Hematopoietic multipotent progenitor cell (in vitro differentiated cells): ENCODE measurements at regions not wholly inside any gene's neighbourhood (a gene's known extent, or its start where the extent isn't known, plus 50 kb on each side); places are given as distances from the start of the nearest gene placed in this dataset.

Source experiments
- DNase-seq, 3 donors: peaks; one replicate each; pipeline ENCODE4 v3.0.0-alpha.2; 2011 to 2015; ENCODE audit warnings: low read depth in 2 of 3, low spot score in 2 of 3

DNA sequence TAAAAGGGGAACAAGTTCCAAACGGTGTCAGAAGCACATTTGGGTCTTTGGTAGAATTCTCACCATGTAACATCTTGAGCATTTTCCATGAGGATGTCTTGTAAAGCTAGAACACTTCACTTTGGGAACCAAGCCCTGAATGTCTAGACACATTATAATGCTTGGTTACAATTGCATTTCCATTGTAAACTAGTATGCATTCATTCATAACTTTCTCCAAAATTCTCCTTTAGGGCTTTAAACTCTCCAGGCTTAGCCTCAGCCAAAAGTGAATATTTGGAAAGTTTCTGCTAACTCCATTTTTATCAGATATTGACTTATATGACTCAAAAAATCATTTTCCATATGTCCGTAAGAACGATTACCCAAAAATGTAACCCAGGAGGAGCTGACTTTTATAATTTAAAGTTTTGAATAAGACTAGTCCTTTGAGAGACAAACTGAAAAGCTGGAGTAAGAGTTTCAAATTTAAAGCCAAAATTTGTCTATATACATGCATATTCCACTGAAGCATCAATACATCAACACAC is 1170.4 kb downstream of the EFNB2 start:
- no peak for DNase-seq

DNA sequence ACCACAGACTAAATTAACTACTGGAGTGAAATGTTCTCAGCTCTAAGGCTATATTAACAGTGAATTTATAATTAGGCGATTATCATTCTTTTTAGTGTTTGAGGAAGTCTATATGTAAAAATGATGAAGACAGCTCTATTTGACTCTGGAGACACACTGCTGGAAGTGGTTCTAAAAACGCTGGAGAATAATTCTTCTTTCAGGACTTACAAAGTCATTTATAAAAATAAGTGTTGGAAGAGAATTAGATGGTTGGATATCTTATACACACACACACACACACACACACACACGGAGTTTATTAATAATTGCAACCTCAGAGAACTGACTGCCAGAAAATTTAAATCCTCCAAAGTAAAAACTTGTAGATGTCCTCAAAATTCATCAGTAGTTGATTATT is 1171.3 kb downstream of the EFNB2 start:
- DNase-seq, result no peak

DNA sequence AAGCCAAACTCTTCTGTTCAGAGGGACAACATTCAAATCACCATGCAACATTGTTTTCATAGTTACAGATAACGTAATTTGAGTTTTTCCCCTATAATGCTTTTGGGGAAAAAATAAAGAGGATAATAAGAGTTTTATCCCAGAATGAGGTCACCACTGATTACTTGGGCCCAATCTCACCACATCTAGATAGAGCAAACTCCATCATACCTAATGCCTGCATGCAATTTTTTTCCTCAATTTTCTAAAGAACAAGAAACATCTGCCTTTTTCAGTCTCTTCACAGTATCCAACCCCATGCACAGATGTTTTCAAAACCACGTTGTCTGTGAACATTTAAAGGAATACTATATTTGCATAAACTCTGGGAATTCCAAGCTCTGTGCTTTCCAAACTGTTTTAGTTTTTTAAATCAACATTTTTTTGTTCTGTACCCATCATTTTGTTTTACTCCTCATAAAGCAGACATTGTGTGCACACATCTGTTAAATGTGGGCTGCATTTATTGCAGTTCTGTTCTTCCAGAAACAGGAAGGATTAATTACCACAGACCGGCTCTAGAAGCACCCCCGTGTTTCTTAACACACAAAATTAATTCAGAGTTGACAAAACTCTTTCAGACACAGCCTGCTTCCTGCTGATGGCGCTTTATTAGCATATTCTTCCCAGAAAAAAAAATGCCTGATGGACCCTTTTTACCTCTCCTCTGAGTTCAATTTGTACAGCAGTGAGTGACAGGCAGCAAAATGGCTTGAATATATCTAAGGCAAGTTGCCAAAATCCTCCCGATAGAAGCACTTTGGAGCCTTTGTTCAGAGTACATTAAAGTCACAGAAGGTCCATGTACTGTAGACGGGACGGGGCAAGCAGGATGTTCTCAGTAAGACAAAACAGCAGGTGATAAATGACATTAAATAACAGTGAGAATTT is 1171.9 kb downstream of the EFNB2 start:
- peak in 1 of 3 donors; percentile 36 for DNase-seq

DNA sequence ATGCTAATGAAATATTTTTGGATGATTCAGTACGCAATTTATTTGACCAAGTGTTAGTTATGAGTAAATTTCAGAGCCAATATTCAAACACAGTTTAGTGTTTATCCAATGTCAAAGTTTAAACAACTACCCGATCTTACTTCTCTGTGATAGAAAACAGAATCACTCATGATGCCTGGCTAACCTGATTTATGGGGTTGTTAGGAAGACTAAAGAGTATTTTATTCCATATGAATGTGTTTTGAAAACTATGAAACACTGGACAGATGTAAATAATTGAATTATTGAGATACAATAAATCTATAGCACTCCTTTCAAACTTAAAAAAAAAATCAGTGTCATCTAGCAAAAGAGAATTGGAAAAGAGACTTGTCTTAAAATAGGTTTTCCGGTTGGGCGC is 1181.8 kb downstream of the EFNB2 start:
- DNase-seq, result no peak

DNA sequence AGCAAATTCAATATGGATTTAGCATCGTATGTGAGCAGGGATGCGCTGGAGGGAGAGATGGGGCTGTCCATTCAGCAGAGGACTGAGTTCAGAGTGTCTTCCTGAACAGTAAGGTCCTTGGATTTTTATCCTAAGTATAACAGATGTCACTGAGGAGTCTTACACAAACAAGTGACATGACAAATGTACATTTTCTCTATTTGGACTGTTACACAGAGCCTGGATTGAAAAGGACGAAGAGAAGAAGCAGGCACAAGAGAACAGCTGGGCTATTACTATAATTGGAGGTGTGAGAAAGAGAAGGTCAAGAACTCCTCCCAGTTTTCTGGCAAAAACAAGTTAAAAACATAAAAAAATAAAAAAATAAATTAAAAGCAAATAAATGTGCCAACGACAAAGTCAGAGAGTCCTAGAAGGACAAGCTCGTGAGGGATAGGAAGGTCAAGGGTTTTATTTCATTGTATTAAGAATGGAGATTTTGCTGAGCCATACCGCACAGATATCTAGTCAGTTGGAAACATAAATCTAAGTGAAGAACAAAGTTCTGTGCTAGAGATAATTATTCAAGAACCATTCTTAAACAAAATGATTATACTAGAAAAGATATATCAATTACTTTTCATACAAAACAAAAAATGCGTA is 1186.3 kb downstream of the EFNB2 start:
- DNase-seq, result no peak

DNA sequence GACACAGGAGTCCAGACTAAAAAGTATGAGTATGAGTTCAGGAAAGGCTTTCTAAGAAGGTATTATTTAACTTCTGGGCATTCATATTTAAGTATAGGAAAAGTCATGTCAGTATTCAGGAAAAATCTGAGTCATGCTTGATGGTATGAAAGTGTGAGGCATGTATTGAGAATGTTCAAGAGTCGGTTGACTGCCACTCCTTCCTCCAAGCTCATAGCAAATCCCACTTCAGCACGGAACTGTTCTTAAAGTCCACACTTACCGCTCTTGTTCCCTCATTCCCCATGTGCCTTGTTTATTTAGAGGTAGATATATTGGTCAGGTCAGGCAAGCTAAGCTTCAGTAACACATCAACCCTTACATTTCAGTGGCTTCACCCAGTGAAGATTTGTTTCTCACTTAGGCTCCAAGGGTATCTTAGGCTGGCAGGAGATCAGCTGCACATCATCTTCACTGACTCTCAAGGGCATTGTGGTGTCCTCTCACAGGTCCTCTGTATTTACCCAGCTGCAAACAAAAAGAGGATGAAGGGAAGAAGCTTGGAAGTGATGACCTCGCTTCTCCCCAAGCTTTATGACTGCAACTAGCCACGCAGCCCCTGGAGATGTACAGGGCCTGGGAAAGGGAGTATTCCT is 1189.2 kb downstream of the EFNB2 start:
- DNase-seq, result no peak

DNA sequence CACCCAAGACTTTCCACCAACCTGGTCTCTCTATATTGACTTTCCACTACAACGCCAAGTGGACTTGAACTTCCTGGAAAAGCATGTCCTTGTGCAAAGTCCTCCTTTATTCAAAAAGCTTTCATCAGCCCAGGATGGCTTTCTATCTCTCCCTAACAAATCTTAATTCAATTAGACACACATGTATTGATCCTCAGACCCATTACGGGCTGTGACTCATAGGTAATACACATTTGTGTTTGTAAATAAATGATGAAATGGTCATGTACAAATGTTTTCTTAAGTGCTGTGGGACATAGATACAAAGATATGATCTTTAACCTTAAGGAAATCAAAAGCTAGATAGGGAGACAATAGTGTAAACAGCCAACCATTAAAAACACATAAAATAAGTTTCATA is 1189.7 kb downstream of the EFNB2 start:
- no peak for DNase-seq

DNA sequence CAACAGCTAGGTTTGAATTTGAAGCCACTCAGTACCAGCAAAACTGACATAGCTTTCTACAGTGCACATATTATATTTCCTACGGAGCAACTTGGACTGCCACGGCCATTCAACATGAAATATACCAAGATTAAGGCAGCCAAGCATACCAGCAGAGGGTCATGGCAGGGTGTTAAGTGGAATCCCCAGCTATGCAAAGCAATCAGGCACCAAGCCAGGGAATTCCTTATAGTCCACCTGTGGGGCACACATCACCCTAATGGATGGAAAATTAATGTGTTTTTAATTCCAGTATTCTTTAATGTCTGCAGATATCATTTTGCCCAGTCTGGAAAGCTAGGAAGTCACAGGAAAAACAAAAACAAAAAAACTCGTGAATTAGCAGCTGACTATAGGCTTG is 1190.3 kb downstream of the EFNB2 start:
- DNase-seq, result no peak

DNA sequence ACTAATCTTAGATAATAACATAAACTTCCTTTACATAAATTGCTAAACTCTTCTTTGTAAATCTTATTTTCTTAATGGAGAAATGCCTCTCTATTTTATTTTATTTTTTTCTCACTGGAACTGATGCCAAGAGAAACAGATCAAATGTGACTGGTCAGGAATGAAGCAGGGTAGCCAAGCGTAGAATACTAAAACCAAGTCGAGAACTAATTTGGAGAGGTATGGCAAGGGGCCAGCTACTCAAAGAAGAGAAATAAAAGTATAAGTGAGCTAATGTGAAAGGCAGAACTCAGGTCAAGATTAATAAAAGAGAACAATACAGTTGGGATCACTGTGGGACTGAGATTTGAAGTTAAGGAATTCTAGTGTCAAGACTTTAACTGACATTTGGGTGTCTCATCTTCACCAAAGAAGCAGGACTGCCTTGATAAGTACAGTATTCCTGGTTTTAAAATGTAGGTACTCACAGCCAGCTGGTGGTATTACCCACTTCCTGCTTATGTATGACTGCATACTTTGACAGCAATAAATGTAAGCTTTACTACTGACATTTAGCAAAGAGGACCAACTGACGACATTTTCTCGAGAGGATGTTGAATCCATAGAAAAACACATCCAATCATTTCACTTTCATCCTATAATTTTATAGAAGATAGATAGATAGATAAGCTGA is 1192.2 kb downstream of the EFNB2 start:
- DNase-seq, result no peak

DNA sequence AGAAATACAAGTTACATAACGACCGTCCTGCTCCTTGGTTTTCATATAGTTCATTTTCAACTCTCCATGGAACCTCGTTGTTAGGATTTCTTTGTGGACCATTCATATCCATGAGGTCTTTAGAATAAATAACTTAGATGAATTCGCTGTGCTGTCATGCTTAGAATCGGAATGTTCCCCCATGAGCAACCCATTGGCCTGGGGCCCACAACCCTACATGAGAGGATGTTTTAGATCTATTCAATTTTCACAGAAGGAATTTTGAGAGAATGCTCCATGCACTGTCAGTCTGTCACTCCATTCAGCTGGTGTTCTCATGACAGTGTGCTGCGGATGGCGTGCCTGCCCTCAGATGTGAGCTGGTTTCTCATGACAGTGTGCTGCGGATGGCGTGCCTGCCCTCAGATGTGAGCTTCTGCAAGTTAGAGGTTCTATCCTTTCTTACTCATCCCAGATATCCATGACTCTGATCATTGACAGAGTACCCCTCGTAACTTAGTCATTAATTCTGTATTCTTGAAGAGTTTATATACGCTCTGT is 1193.1 kb downstream of the EFNB2 start:
- DNase-seq, result no peak

DNA sequence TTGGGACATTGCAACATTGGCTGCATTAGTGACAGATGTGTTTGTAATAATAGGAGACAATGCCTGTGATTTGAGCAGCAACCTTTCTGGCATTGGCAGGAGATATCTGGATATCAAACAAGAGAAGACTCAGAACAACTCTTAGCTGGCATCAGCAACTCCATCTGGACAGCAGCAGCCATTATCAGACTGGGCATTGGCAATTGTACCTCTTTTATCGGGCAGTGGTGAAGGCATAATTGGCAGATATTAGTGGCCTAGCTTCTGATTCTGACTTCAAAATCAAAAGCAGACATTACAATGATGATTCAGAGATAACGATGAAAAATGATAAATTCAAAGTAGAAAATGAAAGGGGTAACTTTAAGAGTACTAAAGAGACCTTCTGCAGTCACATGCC is 1193.7 kb downstream of the EFNB2 start:
- no peak for DNase-seq

DNA sequence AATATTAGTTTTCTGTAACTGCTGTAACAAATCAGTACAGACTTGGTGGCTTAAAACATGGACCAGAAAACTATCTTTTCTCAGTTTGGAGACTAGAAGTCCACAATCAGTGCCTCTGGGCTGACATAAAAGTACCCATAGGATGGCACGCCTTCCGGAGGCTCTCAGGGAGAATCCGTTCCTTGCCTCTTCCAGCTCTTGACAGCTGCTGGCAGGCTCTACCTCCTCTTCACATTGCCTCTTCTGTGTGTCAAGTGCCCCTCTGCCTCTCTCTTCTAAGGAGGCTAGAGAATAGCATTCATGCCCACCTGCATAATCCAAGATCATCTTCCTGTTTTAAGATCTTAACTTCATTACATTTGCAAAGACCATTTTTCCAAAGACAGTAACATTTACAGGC is 1194.2 kb downstream of the EFNB2 start:
- DNase-seq, result no peak

DNA sequence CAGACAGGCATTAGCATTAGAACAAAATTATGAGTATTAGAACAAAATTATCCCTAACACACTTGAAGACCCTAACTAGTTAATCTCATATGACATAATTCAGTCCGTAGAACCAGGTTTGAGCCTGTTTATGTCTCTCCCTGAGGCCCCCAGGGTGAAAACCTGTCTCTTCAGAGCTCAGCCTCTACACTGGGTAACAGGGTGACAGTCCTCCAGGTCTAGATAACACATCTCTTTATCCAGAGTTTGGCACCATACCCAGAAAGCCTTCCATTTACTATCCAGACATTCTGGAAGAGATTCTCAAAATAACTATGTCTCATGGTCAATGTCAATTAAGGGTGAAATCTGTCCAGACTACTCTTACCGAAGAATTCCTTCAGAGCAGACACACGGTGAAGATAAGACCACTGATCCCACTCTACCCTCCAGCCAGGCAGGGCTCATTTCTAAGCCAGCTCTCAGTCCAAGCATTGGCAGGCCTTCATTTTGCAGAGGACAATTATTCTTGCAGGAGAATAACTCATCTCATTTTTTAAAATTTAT is 1195.3 kb downstream of the EFNB2 start:
- no peak for DNase-seq

DNA sequence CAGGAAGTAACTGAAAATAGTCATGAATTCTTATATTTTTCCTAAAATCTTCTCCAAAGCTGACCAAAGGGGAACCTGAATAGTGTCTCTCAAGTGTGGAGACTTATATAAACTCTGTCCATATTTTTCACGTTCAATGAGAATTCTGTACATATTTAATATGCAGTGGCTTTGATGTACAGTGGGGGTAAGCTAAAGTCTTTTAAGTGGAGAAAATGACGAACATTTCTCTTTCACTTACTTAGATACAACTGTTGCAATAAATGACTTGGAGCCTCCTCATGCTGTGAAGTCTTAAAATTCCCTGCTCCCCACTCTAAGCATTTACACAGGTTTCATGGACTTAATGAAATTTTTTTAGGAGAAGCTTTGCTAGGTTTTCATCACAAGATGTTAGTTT is 1196.7 kb downstream of the EFNB2 start:
- DNase-seq, result no peak

DNA sequence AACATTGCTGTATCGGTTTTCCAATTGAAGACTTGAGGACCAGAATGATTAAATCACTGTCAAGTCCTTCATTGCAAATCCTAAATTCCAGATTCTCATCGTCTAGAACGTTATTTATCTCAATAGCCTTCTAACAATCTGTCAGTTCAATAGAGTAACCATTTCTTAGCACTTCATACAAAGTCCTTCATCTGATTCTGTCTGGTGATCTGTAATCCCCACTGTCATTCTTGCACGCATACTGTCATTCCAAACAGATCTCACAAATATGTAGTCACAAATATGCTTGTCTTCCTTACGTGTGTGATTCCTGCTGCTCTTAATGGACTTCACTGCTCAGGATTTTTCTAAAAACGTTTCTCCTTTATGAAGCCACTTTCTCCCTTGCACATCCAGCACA is 1197.5 kb downstream of the EFNB2 start:
- no peak for DNase-seq

DNA sequence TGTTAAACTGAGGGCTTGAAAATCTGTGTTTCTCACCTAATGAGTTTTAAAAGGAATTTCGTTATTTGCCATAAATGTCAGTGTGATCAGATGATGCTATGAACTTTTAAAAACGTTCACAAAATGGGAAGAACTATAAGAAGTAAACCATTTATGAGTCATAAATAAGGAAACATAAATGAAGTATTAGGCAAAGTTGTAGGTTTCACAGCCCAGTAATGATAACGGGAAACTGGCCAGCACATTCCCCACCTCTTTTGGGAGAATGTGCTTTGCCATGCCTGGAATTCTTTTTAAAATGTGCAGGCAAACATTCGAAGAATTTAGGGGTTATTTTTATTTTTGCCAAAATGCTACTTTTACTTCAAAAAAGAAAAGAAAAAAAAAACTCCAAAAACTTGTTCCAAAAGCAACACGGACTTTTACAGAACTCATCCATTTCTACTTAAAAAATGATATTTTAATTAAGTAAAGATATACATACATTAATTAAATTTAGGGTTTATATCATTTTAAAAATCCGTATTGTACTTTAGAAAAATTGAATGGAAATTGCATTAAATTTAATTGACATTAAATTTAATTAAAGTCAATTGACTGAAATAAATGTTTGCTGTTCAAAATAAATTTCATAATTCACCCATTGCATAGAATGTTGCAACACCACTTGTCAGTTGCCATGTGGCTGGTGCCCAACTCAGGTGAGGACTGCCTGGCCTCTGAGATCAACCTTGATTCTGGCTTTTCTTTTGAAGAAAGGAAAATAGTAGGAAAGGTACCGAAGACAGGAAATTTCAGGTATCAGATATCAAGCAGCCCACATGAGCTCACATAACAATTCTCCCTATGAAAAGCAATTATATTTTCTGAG is 1198.5 kb downstream of the EFNB2 start:
- no peak for DNase-seq

DNA sequence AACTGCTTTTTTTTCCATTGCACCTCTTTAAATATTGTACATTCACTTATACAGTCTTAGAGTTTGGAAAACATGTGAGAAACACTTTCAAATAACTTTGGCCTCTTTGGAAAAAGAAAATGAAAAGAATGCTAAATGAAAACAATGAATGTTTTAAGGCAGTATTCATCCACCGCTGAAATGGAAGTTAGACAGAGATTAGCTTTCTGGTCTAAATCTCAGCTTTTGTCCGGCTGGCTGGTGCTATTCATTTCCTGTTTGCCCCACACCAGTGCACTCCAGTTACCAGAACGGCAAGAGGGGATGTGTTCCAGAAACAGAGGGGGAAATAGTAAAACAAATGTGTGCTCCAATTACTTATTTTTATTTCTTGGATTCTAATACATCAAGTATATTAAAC is 1201.3 kb downstream of the EFNB2 start:
- DNase-seq, result no peak

DNA sequence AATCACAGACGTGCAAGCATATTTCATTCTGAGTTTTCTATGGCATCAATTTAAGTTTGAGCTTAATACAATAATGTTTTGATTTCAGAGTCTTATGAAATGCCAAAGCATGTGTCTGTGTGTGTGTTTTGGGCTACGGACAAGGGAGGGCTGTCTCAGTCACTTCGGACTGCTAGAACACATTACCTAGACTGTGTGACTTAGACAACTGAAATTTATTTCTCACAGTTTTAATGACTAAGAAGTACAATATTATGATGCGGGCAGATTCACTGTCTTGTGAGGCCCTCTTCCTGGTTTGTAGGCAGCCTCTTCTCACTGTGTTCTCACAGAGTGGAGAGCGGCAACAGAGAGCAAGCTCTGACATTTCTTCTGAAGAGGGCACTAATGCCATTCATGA is 1202.0 kb downstream of the EFNB2 start:
- DNase-seq, result no peak

DNA sequence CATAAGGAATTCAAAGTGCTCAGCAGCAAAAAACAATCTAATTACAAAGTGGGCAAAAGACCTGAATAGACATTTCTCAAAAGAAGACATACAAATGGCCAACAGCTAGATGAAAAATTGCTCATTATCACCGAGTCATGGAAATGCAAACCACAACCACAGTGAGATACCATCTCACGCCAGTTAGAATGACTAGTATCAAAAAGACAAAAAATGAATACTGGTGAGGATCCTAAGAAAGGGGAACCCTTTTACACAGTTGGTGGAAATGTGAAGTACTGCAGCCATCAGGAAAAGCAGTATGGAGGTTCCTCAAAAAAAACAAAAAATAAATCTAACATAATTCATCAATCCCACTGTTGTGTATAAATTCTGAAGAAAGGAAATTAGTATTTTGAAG is 1206.1 kb downstream of the EFNB2 start:
- DNase-seq, result peak in 2 of 3 donors; percentile 9 to 34
